NCI-H1436 (cell line): ENCODE measurements at regions not wholly inside any gene's neighbourhood (a gene's known extent, or its start where the extent isn't known, plus 50 kb on each side); places are given as distances from the start of the nearest gene placed in this dataset.

Source experiments
- DNase-seq: peaks from one replicate; lab custom pipeline; 2025; lab: John Stamatoyannopoulos, UW

- no peak for DNase-seq
Measured at GRCh38 chr2:67707896-67708295, 310.8 kb downstream of the ETAA1 start.

GRCh38 chr2:67709835-67710234, 312.7 kb downstream of the ETAA1 start:
- DNase-seq = no peak

GRCh38 chr2:67712484-67712883, 315.4 kb downstream of the ETAA1 start:
- DNase-seq = no peak

GRCh38 chr2:67713376-67713775, 316.2 kb downstream of the ETAA1 start:
- DNase-seq = no peak

- no peak for DNase-seq
Measured at GRCh38 chr2:67716895-67717396, 319.8 kb downstream of the ETAA1 start.

- DNase-seq = no peak
Measured at GRCh38 chr2:67717692-67718091, 320.6 kb downstream of the ETAA1 start.

GRCh38 chr2:67719351-67719750, 322.2 kb downstream of the ETAA1 start:
- DNase-seq = no peak

- DNase-seq = no peak
Measured at GRCh38 chr2:67721516-67721915, 324.4 kb downstream of the ETAA1 start.

GRCh38 chr2:67724261-67724660, 327.1 kb downstream of the ETAA1 start:
- DNase-seq = no peak

GRCh38 chr2:67725731-67726130, 328.6 kb downstream of the ETAA1 start:
- DNase-seq = no peak

- DNase-seq = no peak
Measured at GRCh38 chr2:67726416-67726815, 329.3 kb downstream of the ETAA1 start.

- no peak for DNase-seq
Measured at GRCh38 chr2:67727131-67727530, 330.0 kb downstream of the ETAA1 start.

GRCh38 chr2:67727623-67728022, 330.5 kb downstream of the ETAA1 start:
- DNase-seq = no peak

GRCh38 chr2:67729474-67729873, 332.3 kb downstream of the ETAA1 start:
- no peak for DNase-seq

GRCh38 chr2:67733517-67733916, 329.3 kb downstream of the C1D start:
- DNase-seq = peak; percentile 34

GRCh38 chr2:67752199-67752598, 310.6 kb downstream of the C1D start:
- no peak for DNase-seq

- no peak for DNase-seq
Measured at GRCh38 chr2:67752969-67753368, 309.8 kb downstream of the C1D start.

GRCh38 chr2:67755156-67755882, 307.5 kb downstream of the C1D start:
- no peak for DNase-seq

- no peak for DNase-seq
Measured at GRCh38 chr2:67760995-67761394, 301.8 kb downstream of the C1D start.

- no peak for DNase-seq
Measured at GRCh38 chr2:67771380-67771779, 291.4 kb downstream of the C1D start.

GRCh38 chr2:67772216-67773170, 290.3 kb downstream of the C1D start:
- DNase-seq = no peak

GRCh38 chr2:67773851-67774250, 289.0 kb downstream of the C1D start:
- no peak for DNase-seq

- DNase-seq = no peak
Measured at GRCh38 chr2:67776276-67776675, 286.5 kb downstream of the C1D start.
